K562 (cell line): ENCODE measurements at regions not wholly inside any gene's neighbourhood (a gene's known extent, or its start where the extent isn't known, plus 50 kb on each side); places are given as distances from the start of the nearest gene placed in this dataset.

Source experiments
- ATAC-seq: fragments of 200-7000 bp; cut with Tn5 transposase; 3 replicates; pipeline ENCODE4 v1.9.1; 2020; ENCODE audit warnings: moderate library complexity
- BruUV-seq: library from RNA; stranded (reverse); fragments of 400-500 nt; replicated peaks from 2 replicates; lab custom pipeline; 2021; lab: Mats Ljungman, UMichigan
- CTCF ChIA-PET: fragments of 300-600 bp; formaldehyde crosslinking; extraction: SDS; loops from one replicate; lab custom pipeline; 2021; ENCODE audit warnings: low intra/inter-chr PET ratio; lab: Yijun Ruan, JAX
- POLR2A ChIA-PET: fragments of 300-600, 350-650 bp; sonication (Branson Sonifier 250); formaldehyde crosslinking; extraction: SDS; loops from one replicate; lab custom pipeline; 2021; ENCODE audit warnings: antibody characterized with exemption, inconsistent platforms; lab: Yijun Ruan, JAX
- DNase-seq, 4 experiments: peaks; one replicate each; pipeline versions ENCODE4 v3.0.0 to v3.0.0-alpha.2; 2011 to 2018; ENCODE audit warnings: low spot score in 3 of 4, mixed read lengths in 3 of 4; ENCODE audit errors: extremely low read depth in 1 of 4
- FAIRE-seq: peaks from 2 replicates; lab custom pipeline; 2011; peaks lifted over from hg19 to GRCh38; lab: Jason Lieb, UNC
- H2AFZ ChIP-seq: 2 replicates; pipeline ENCODE4 v1.6.0; 2011; ENCODE audit warnings: low read depth, low read length, control low read depth, inconsistent platforms
- H3K27ac ChIP-seq: fragments of 200-600 bp; 3 replicates; pipeline ENCODE4 v1.8.0; 2011; ENCODE audit warnings: low read depth, mild to moderate bottlenecking, control low read depth, inconsistent platforms, low read length, moderate library complexity, mixed read lengths; ENCODE audit errors: extremely low read depth
- H3K27me3 ChIP-seq, 2 experiments: fragments of 300-600 bp in 1 of 2; 2 replicates in 1 of 2; 3 replicates in 1 of 2; pipeline versions ENCODE4 v1.6.0 to v1.8.0; 2011; ENCODE audit warnings: inconsistent platforms in 2 of 2, low read length in 2 of 2, mild to moderate bottlenecking in 1 of 2, mixed read lengths in 1 of 2, moderate library complexity in 1 of 2; ENCODE audit not compliant: control insufficient read depth in 2 of 2, insufficient read depth in 2 of 2
- H3K36me3 ChIP-seq: fragments of 300-600 bp; 3 replicates; pipeline ENCODE4 v1.8.0; 2011; ENCODE audit warnings: mild to moderate bottlenecking, low read length, inconsistent platforms; ENCODE audit not compliant: control insufficient read depth, insufficient read depth
- H3K4me1 ChIP-seq, 2 experiments: fragments of 200-600 bp in 1 of 2; replicated peaks in 1 of 2; 2 replicates in 1 of 2; 3 replicates in 1 of 2; pipeline versions ENCODE4 v1.5.1 to v1.8.0; 2011; ENCODE audit warnings: inconsistent platforms in 2 of 2, low read length in 2 of 2, mild to moderate bottlenecking in 1 of 2, mixed read lengths in 1 of 2, moderate library complexity in 1 of 2; ENCODE audit not compliant: control insufficient read depth in 2 of 2, insufficient read depth in 2 of 2
- H3K4me2 ChIP-seq: 2 replicates; pipeline ENCODE4 v1.6.1; 2011; ENCODE audit warnings: low read length, control low read depth, inconsistent platforms, mixed read lengths; ENCODE audit not compliant: insufficient read depth
- H3K4me3 ChIP-seq: fragments of 200-600 bp; sonication (generic), shearing (Covaris generic); 2 replicates; pipeline ENCODE4 v1.5.1; 2016; ENCODE audit warnings: control low read depth, inconsistent platforms
- H3K79me2 ChIP-seq: fragments of 200-600 bp; 3 replicates; pipeline ENCODE4 v1.8.0; 2011; ENCODE audit warnings: low read length, inconsistent platforms; ENCODE audit not compliant: control insufficient read depth, insufficient read depth
- H3K9ac ChIP-seq, 2 experiments: 2 replicates each; pipeline versions ENCODE4 v1.6.0 to v1.6.1; 2011; ENCODE audit warnings: low read depth in 2 of 2, low read length in 2 of 2, control low read depth in 1 of 2, inconsistent platforms in 1 of 2, mild to moderate bottlenecking in 1 of 2, mixed read lengths in 1 of 2; ENCODE audit not compliant: insufficient read depth in 1 of 2
- H3K9me1 ChIP-seq: one replicate; pipeline ENCODE4 v1.6.0; 2011; ENCODE audit warnings: inconsistent platforms, mild to moderate bottlenecking, low read length, moderate library complexity; ENCODE audit not compliant: control insufficient read depth, insufficient read depth
- H3K9me3 ChIP-seq: replicated peaks from 2 replicates; pipeline ENCODE4 v1.5.1; 2011; ENCODE audit warnings: low read depth, low read length, inconsistent platforms; ENCODE audit not compliant: control insufficient read depth, insufficient read depth
- H4K20me1 ChIP-seq: replicated peaks from 2 replicates; pipeline ENCODE4 v1.6.1; 2011; ENCODE audit warnings: low read length, inconsistent platforms, mixed read lengths; ENCODE audit not compliant: control insufficient read depth, insufficient read depth
- CLOCK ChIP-seq: fragments of 250-450 bp; sonication (Bioruptor Pico); IDR thresholded peaks from 2 replicates; pipeline ENCODE4 v1.4.0; 2020; ENCODE audit warnings: mild to moderate bottlenecking, moderate library complexity, borderline replicate concordance
- DACH1 ChIP-seq: fragments of 450-650 bp; IDR thresholded peaks from 2 replicates; pipeline ENCODE4 v1.6.1; 2018; ENCODE audit not compliant: partially characterized antibody
- GTF2A2 ChIP-seq: IDR thresholded peaks from 2 replicates; pipeline ENCODE4 v1.6.1; 2016; ENCODE audit warnings: mild to moderate bottlenecking, missing genetic modification characterization, missing compliant biosample characterization
- GTF2F1 ChIP-seq: IDR thresholded peaks from 2 replicates; pipeline ENCODE4 v1.6.1; 2011; ENCODE audit warnings: low read depth, low read length, improper control_type of control experiment
- KDM2B ChIP-seq: fragments of 250-450 bp; sonication (Bioruptor Pico); IDR thresholded peaks from 2 replicates; pipeline ENCODE4 v1.8.0; 2021; ENCODE audit warnings: mild to moderate bottlenecking, moderate library complexity
- NKRF ChIP-seq: fragments of 450-650 bp; IDR thresholded peaks from 2 replicates; pipeline ENCODE4 v1.6.1; 2016; ENCODE audit warnings: borderline replicate concordance
- NR4A1 ChIP-seq, 2 experiments: fragments of 250-450 bp in 1 of 2; fragments of 450-650 bp in 1 of 2; sonication (Bioruptor Pico) in 1 of 2; IDR thresholded peaks; 2 replicates each; pipeline versions ENCODE4 v1.4.0 to v1.6.1; 2016 to 2020; ENCODE audit warnings: mild to moderate bottlenecking in 2 of 2, missing compliant biosample characterization in 1 of 2, missing genetic modification characterization in 1 of 2, moderate library complexity in 1 of 2
- PBX2 ChIP-seq, 2 experiments: IDR thresholded peaks in 1 of 2; conservative IDR thresholded peaks in 1 of 2; 2 replicates each; pipeline ENCODE4 v1.6.1; 2016; ENCODE audit warnings: low read depth in 2 of 2, mild to moderate bottlenecking in 1 of 2, missing compliant biosample characterization in 1 of 2, missing genetic modification characterization in 1 of 2, moderate library complexity in 1 of 2
- WHSC1 ChIP-seq: IDR thresholded peaks from one replicate; pipeline ENCODE4 v1.6.1; 2012; ENCODE audit warnings: low read length, control low read depth, inconsistent platforms
- ZBTB26 ChIP-seq: fragments of 450-650 bp; formaldehyde crosslinking; IDR thresholded peaks from 2 replicates; pipeline ENCODE4 v1.4.0; 2022; ENCODE audit warnings: missing genetic modification characterization
- ZNF282 ChIP-seq: sonication (generic); formaldehyde crosslinking; IDR thresholded peaks from 2 replicates; pipeline ENCODE4 v1.8.1; 2023; ENCODE audit warnings: missing genetic modification reagents
- WGBS: fragments of 100-300 bp; shearing (Covaris generic); methylation state at CpG from one replicate; pipeline ENCODE4 v1.1.6; 2016; ENCODE audit warnings: low coverage, mixed read lengths; ENCODE audit not compliant: insufficient coverage; ENCODE audit errors: missing lambda C conversion rate; 5-methylcytosine and 5-hydroxymethylcytosine counted together
- in situ Hi-C: fragments of 300-500 bp; cut with MboI; formaldehyde crosslinking; loops from 4 replicates; pipeline ENCODE4 v1.15.0; 2018; ENCODE audit warnings: inconsistent platforms, mixed read lengths
- intact Hi-C: fragments of 100-400 bp; cut with micrococcal nuclease; formaldehyde crosslinking; loops from 2 replicates; pipeline ENCODE4 v1.14.2; 2022

GRCh38 chr2:21519412-21519811 is 395.6 kb downstream of the TDRD15 start:
- CTCF ChIA-PET: no interaction called here
- intact Hi-C loops: no loop called here
- Histone ChIP-seq H3K9me1 (no peaks in the 10 kb centered on the region), H3K27me3 (no peaks in the 10 kb centered on the region), H4K20me1 (no peaks in the 10 kb centered on the region), H3K4me2 (no peak overlapping the region), H3K79me2 (no peaks in the 10 kb centered on the region), H3K4me1 (no peaks in the 10 kb centered on the region), H3K27ac (no peak overlapping the region), H3K36me3 (no peaks in the 10 kb centered on the region), H2AFZ (no peak overlapping the region), H3K9me3 (no peaks in the 10 kb centered on the region), H3K4me3 (no peak overlapping the region), H3K9ac (no peak overlapping the region)
- DNase-seq (no peak), FAIRE-seq (no peak), ATAC-seq (no peak)
- BruUV-seq: no TSS peak
- POLR2A ChIA-PET: no interaction called here
- in situ Hi-C loops: no loop called here
- WGBS: 0% methylated on average over 1 of the region's 1 CpG
- no peak for TF ChIP-seq DACH1
- TF ChIP-seq NKRF: no peak
- TF ChIP-seq PBX2 (CRISPR knock-in tag; IDR thresholded peaks at IDR 0.05; ENCODE audit: low read depth): no peak
- no peak for TF ChIP-seq PBX2 (tag; conservative IDR thresholded peaks at IDR 0.05; ENCODE audit: low read depth)
- no peak for TF ChIP-seq NR4A1 (CRISPR knock-in tag; IDR thresholded peaks at IDR 0.05)
- no peak for TF ChIP-seq NR4A1 (tag; IDR thresholded peaks at IDR 0.05)
- TF ChIP-seq KDM2B (CRISPR knock-in tag): no peak
- no peak for TF ChIP-seq ZBTB26
- no peak for TF ChIP-seq GTF2A2
- TF ChIP-seq ZNF282 (CRISPR knock-in tag): no peak
- TF ChIP-seq CLOCK (CRISPR knock-in tag): no peak
- no peak for TF ChIP-seq GTF2F1
- no peak for TF ChIP-seq WHSC1
